HCT116 (cell line): ENCODE measurements at regions not wholly inside any gene's neighbourhood (a gene's known extent, or its start where the extent isn't known, plus 50 kb on each side); places are given as distances from the start of the nearest gene placed in this dataset.

Experiments
- ATAC-seq: fragments of 200-7000 bp; cut with Tn5 transposase; 2 replicates; pipeline ENCODE4 v1.9.1; 2020; ENCODE audit warnings: mild to moderate bottlenecking, moderate library complexity
- BruUV-seq: library from RNA; stranded (reverse); fragments of 400-500 nt; replicated peaks from 2 replicates; lab custom pipeline; 2021; lab: Mats Ljungman, UMichigan
- CTCF ChIA-PET: fragments of 300-600 bp; sonication (Branson Sonifier 250); formaldehyde crosslinking; loops from one replicate; lab custom pipeline; 2021; ENCODE audit warnings: antibody characterized with exemption; lab: Charles Lee
- POLR2A ChIA-PET: fragments of 300-600, 350-600 bp; sonication (Branson Sonifier 250); formaldehyde crosslinking; loops from one replicate; lab custom pipeline; 2021; ENCODE audit warnings: antibody characterized with exemption; lab: Charles Lee
- RAD21 ChIA-PET, 2 experiments: fragments of 300-600 bp; sonication (Branson Sonifier 250); formaldehyde crosslinking; loops; one replicate each; lab custom pipeline; 2023; ENCODE audit warnings: low total read pairs in 2 of 2; ENCODE audit not compliant: uncharacterized antibody in 2 of 2, unreplicated experiment in 2 of 2, low non-redundant PET in 1 of 2; lab: Charles Lee
- DNase-seq: peaks from one replicate; pipeline ENCODE4 v3.0.0-alpha.2; 2010; ENCODE audit warnings: low read depth, low spot score
- H2AFZ ChIP-seq: fragments of 200-600 bp; shearing (Covaris generic), sonication (generic); 2 replicates; pipeline ENCODE4 v1.6.1; 2017; ENCODE audit warnings: low read depth, mixed run types, mixed read lengths, antibody characterized with exemption, low read length; ENCODE audit not compliant: poor library complexity, severe bottlenecking
- H3K27ac ChIP-seq: 2 replicates; pipeline ENCODE4 v1.5.1; 2012; ENCODE audit warnings: low read depth, low read length
- H3K27me3 ChIP-seq: fragments of 200-600 bp; sonication (generic); 2 replicates; pipeline ENCODE4 v1.6.1; 2016; ENCODE audit warnings: mixed run types, low read length, mixed read lengths; ENCODE audit not compliant: insufficient read depth
- H3K36me3 ChIP-seq, 2 experiments: fragments of 200-500 bp in 1 of 2; fragments of 200-600 bp in 1 of 2; sonication (Bioruptor generic) in 1 of 2; sonication (generic) in 1 of 2; 2 replicates each; pipeline versions ENCODE4 v1.5.1 to v1.6.1; 2014 to 2016; ENCODE audit warnings: low read length in 2 of 2, inconsistent platforms in 1 of 2, mixed read lengths in 1 of 2, mixed run types in 1 of 2; ENCODE audit not compliant: insufficient read depth in 2 of 2, control insufficient read depth in 1 of 2
- H3K4me1 ChIP-seq, 2 experiments: fragments of 200-600 bp in 1 of 2; sonication (generic) in 1 of 2; 2 replicates each; pipeline versions ENCODE4 v1.5.1 to v1.6.1; 2012 to 2017; ENCODE audit warnings: low read length in 2 of 2, inconsistent platforms in 1 of 2, mild to moderate bottlenecking in 1 of 2, mixed read lengths in 1 of 2, mixed run types in 1 of 2, moderate library complexity in 1 of 2; ENCODE audit not compliant: insufficient read depth in 2 of 2, control insufficient read depth in 1 of 2
- H3K4me2 ChIP-seq: fragments of 200-600 bp; sonication (generic); 2 replicates; pipeline ENCODE4 v1.6.1; 2017; ENCODE audit warnings: mixed run types, low read length, mixed read lengths
- H3K4me3 ChIP-seq, 2 experiments: fragments of 200-600 bp in 1 of 2; sonication (generic) in 1 of 2; replicated peaks in 1 of 2; 2 replicates each; pipeline ENCODE4 v1.5.1; 2011 to 2016; ENCODE audit warnings: low read length in 2 of 2, control low read depth in 1 of 2, low read depth in 1 of 2, mild to moderate bottlenecking in 1 of 2, mixed read lengths in 1 of 2, mixed run types in 1 of 2
- H3K79me2 ChIP-seq: fragments of 200-600 bp; sonication (generic); 2 replicates; pipeline ENCODE4 v1.6.1; 2017; ENCODE audit warnings: mild to moderate bottlenecking, mixed run types, low read length, moderate library complexity, mixed read lengths; ENCODE audit not compliant: insufficient read depth
- H3K9ac ChIP-seq: fragments of 200-600 bp; sonication (generic); 2 replicates; pipeline ENCODE4 v1.6.1; 2016; ENCODE audit warnings: low read length, mixed read lengths
- H3K9me2 ChIP-seq: fragments of 200-600 bp; sonication (generic), shearing (Covaris generic); 2 replicates; pipeline ENCODE4 v1.6.1; 2017; ENCODE audit warnings: mixed run types, mild to moderate bottlenecking, moderate library complexity; ENCODE audit not compliant: insufficient read depth
- H3K9me3 ChIP-seq, 2 experiments: fragments of 200-500 bp in 1 of 2; fragments of 200-600 bp in 1 of 2; sonication (Bioruptor generic) in 1 of 2; sonication (generic) in 1 of 2; 2 replicates each; pipeline ENCODE4 v1.6.1; 2014 to 2017; ENCODE audit warnings: low read length in 2 of 2, mixed read lengths in 2 of 2, inconsistent platforms in 1 of 2, low read depth in 1 of 2, mild to moderate bottlenecking in 1 of 2, mixed run types in 1 of 2, moderate library complexity in 1 of 2; ENCODE audit not compliant: control insufficient read depth in 1 of 2, insufficient read depth in 1 of 2
- H4K20me1 ChIP-seq: fragments of 200-600 bp; sonication (generic), shearing (Covaris generic); 2 replicates; pipeline ENCODE4 v1.6.1; 2017; ENCODE audit warnings: mixed run types, mild to moderate bottlenecking, moderate library complexity; ENCODE audit not compliant: insufficient read depth
- ATF3 ChIP-seq: IDR thresholded peaks from 2 replicates; pipeline ENCODE4 v1.6.1; 2012
- CBX3 ChIP-seq: IDR thresholded peaks from 2 replicates; pipeline ENCODE4 v1.6.1; 2012; ENCODE audit warnings: low read depth
- EGR1 ChIP-seq: IDR thresholded peaks from 2 replicates; pipeline ENCODE4 v1.6.1; 2012; ENCODE audit warnings: low read depth
- FOSL1 ChIP-seq: IDR thresholded peaks from 2 replicates; pipeline ENCODE4 v1.6.1; 2012; ENCODE audit warnings: low read depth
- MAX ChIP-seq: IDR thresholded peaks from 2 replicates; pipeline ENCODE4 v1.6.1; 2012
- POLR2A ChIP-seq: IDR thresholded peaks from 2 replicates; pipeline ENCODE4 v1.7.0; 2011; ENCODE audit warnings: borderline replicate concordance; ENCODE audit not compliant: insufficient read depth, insufficient read length; ENCODE audit errors: extremely low read depth
- POLR2AphosphoS5 ChIP-seq: IDR thresholded peaks from 2 replicates; pipeline ENCODE4 v1.6.1; 2011; ENCODE audit warnings: mild to moderate bottlenecking, low read depth, low read length, moderate library complexity
- RAD21 ChIP-seq: IDR thresholded peaks from 2 replicates; pipeline ENCODE4 v1.6.1; 2012; ENCODE audit warnings: low read depth, mild to moderate bottlenecking
- ZBTB33 ChIP-seq: IDR thresholded peaks from 2 replicates; pipeline ENCODE4 v1.6.1; 2011; ENCODE audit warnings: mild to moderate bottlenecking, low read length, moderate library complexity; ENCODE audit not compliant: insufficient replicate concordance; ENCODE audit errors: extremely low read depth
- ZFX ChIP-seq: fragments of 450-650 bp; IDR thresholded peaks from 2 replicates; pipeline ENCODE4 v1.6.1; 2017
- ZNF274 ChIP-seq: fragments of 200-500 bp; sonication (Bioruptor generic); IDR thresholded peaks from 2 replicates; pipeline ENCODE4 v1.6.1; 2014; ENCODE audit warnings: mild to moderate bottlenecking, low read depth, low read length, inconsistent platforms
- intact Hi-C: fragments of 100-400 bp; cut with micrococcal nuclease; formaldehyde crosslinking; loops from 2 replicates; pipeline ENCODE4 v1.10.0; 2022

- ATAC-seq = no peak
- BruUV-seq = no TSS peak
These were observed 62.6 kb downstream of the RPS12 start for GRCh38 chr6:132877003-132877402.

More at GRCh38 chr6:132877003-132877402, 62.6 kb downstream of the RPS12 start:
- intact Hi-C loops = no loop called here
- no peaks in the 10 kb centered on the region for H3K4me1 ChIP-seq
- no peak overlapping the region for H2AFZ ChIP-seq
- H3K27me3 ChIP-seq = no peaks in the 10 kb centered on the region
- no peaks in the 10 kb centered on the region for H3K36me3 ChIP-seq
- H3K79me2 ChIP-seq = no peaks in the 10 kb centered on the region
- H3K4me3 ChIP-seq = no peak overlapping the region
- H3K9me3 ChIP-seq = peaks cover 4 to 5% of the 10 kb centered on the region in 2 experiments; a peak in 2 of 4 replicates
- H3K9ac ChIP-seq = no peak overlapping the region
- CTCF ChIA-PET = no interaction called here
- H4K20me1 ChIP-seq = no peaks in the 10 kb centered on the region
- POLR2A ChIA-PET = no interaction called here
- DNase-seq = no peak
- H3K27ac ChIP-seq = no peak overlapping the region
- RAD21 ChIA-PET = no interaction called here
- no peak for TF ChIP-seq ATF3
- TF ChIP-seq RAD21 = no peak
- TF ChIP-seq ZNF274 = no peak
- TF ChIP-seq POLR2AphosphoS5 = no peak
- no peak for TF ChIP-seq CBX3
- TF ChIP-seq ZFX = no peak
- TF ChIP-seq EGR1 = no peak
- no peak for TF ChIP-seq FOSL1
- TF ChIP-seq MAX = no peak
- no peak for TF ChIP-seq POLR2A
- no peak for TF ChIP-seq ZBTB33
- H3K4me2 ChIP-seq = no peak overlapping the region
- no peaks in the 10 kb centered on the region for H3K9me2 ChIP-seq
